H1 (cell line): ENCODE measurements at regions not wholly inside any gene's neighbourhood (a gene's known extent, or its start where the extent isn't known, plus 50 kb on each side); places are given as distances from the start of the nearest gene placed in this dataset.

Experiments
- CTCF ChIA-PET: fragments of 300-600 bp; sonication (Branson Sonifier 250); formaldehyde crosslinking; loops from one replicate; lab custom pipeline; 2021; ENCODE audit not compliant: partially characterized antibody; lab: Charles Lee
- POLR2A ChIA-PET: fragments of 300-600 bp; sonication (Branson Sonifier 250); formaldehyde crosslinking; loops from one replicate; lab custom pipeline; 2021; ENCODE audit warnings: inconsistent platforms; ENCODE audit not compliant: partially characterized antibody; lab: Charles Lee
- DNase-seq, 2 experiments: peaks; one replicate each; pipeline versions ENCODE4 v3.0.0 to v3.0.0-alpha.2; 2010 to 2022; ENCODE audit warnings: low spot score in 2 of 2, low read depth in 1 of 2, mixed read lengths in 1 of 2
- FAIRE-seq: peaks from 2 replicates; lab custom pipeline; 2011; peaks lifted over from hg19 to GRCh38; lab: Jason Lieb, UNC
- H2AFZ ChIP-seq: 2 replicates; pipeline ENCODE4 v1.8.1; 2012; ENCODE audit warnings: low read length, inconsistent platforms
- H2AK5ac ChIP-seq: 2 replicates; pipeline ENCODE4 v1.6.1; 2013; ENCODE audit warnings: low read depth, low read length
- H2BK120ac ChIP-seq: replicated peaks from 2 replicates; pipeline ENCODE3; 2013; ENCODE audit warnings: low read depth, low read length, inconsistent platforms
- H2BK12ac ChIP-seq: 2 replicates; pipeline ENCODE4 v1.6.1; 2013; ENCODE audit warnings: low read depth, low read length
- H2BK15ac ChIP-seq: 2 replicates; pipeline ENCODE4 v1.6.1; 2013; ENCODE audit warnings: low read length
- H2BK20ac ChIP-seq: 2 replicates; pipeline ENCODE4 v1.6.1; 2013; ENCODE audit warnings: low read length
- H2BK5ac ChIP-seq: 2 replicates; pipeline ENCODE4 v1.6.1; 2013; ENCODE audit warnings: low read depth, low read length
- H3K14ac ChIP-seq: 2 replicates; pipeline ENCODE4 v1.6.1; 2013; ENCODE audit warnings: inconsistent platforms; ENCODE audit not compliant: insufficient read length
- H3K18ac ChIP-seq: 2 replicates; pipeline ENCODE4 v1.6.1; 2013; ENCODE audit warnings: low read length; ENCODE audit errors: extremely low read depth
- H3K23ac ChIP-seq: 2 replicates; pipeline ENCODE4 v1.6.1; 2013; ENCODE audit warnings: inconsistent platforms; ENCODE audit not compliant: insufficient read length
- H3K23me2 ChIP-seq: 2 replicates; pipeline ENCODE4 v1.6.1; 2013; ENCODE audit warnings: low read depth, low read length
- H3K27ac ChIP-seq: 2 replicates; pipeline ENCODE4 v1.6.1; 2011; ENCODE audit warnings: low read depth, low read length, inconsistent platforms
- H3K27me3 ChIP-seq, 4 experiments: replicated peaks in 1 of 4; 1 replicate in 1 of 4; 2 replicates in 3 of 4; pipeline versions ENCODE4 v1.6.1 to v1.8.1; 2011 to 2013; ENCODE audit warnings: low read length in 3 of 4, mild to moderate bottlenecking in 3 of 4, inconsistent platforms in 2 of 4, mixed read lengths in 2 of 4, moderate library complexity in 1 of 4; ENCODE audit not compliant: control insufficient read depth in 3 of 4, insufficient read depth in 3 of 4; ENCODE audit errors: extremely low read depth in 1 of 4
- H3K36me3 ChIP-seq, 4 experiments: 2 replicates each; pipeline versions ENCODE4 v1.6.1 to v1.8.1; 2011 to 2013; ENCODE audit warnings: mild to moderate bottlenecking in 4 of 4, low read length in 3 of 4, moderate library complexity in 2 of 4, control low read depth in 1 of 4, inconsistent platforms in 1 of 4; ENCODE audit not compliant: insufficient read depth in 4 of 4, control insufficient read depth in 2 of 4
- H3K4ac ChIP-seq: replicated peaks from 2 replicates; pipeline ENCODE3; 2013; ENCODE audit warnings: low read length, low read depth, mixed read lengths, inconsistent platforms; ENCODE audit not compliant: insufficient read length
- H3K4me1 ChIP-seq, 4 experiments: replicated peaks in 1 of 4; 1 replicate in 1 of 4; 2 replicates in 3 of 4; pipeline versions ENCODE4 v1.6.1 to v1.8.1; 2011 to 2013; ENCODE audit warnings: low read length in 3 of 4, inconsistent platforms in 2 of 4, mixed read lengths in 1 of 4; ENCODE audit not compliant: insufficient read depth in 4 of 4, control insufficient read depth in 3 of 4
- H3K4me2 ChIP-seq, 2 experiments: 2 replicates each; pipeline versions ENCODE4 v1.6.1 to v1.8.1; 2011 to 2013; ENCODE audit warnings: low read depth in 2 of 2, low read length in 2 of 2, control low read depth in 1 of 2, inconsistent platforms in 1 of 2, mild to moderate bottlenecking in 1 of 2; ENCODE audit not compliant: insufficient read depth in 1 of 2
- H3K4me3 ChIP-seq, 4 experiments: fragments of 200-600, 300-600 bp in 1 of 4; sonication (generic), shearing (Covaris generic), sonication (Bioruptor Twin) in 1 of 4; 2 replicates each; pipeline versions ENCODE4 v1.5.1 to v1.8.1; 2011 to 2016; ENCODE audit warnings: low read length in 4 of 4, low read depth in 3 of 4, control low read depth in 2 of 4, inconsistent platforms in 2 of 4, mild to moderate bottlenecking in 2 of 4, mixed read lengths in 1 of 4, moderate library complexity in 1 of 4; ENCODE audit not compliant: insufficient read depth in 2 of 4; ENCODE audit errors: extremely low read depth in 1 of 4
- H3K56ac ChIP-seq: replicated peaks from 2 replicates; pipeline ENCODE3; 2013; ENCODE audit warnings: low read depth, mild to moderate bottlenecking, mixed read lengths, low read length, inconsistent platforms; ENCODE audit not compliant: insufficient read length
- H3K79me1 ChIP-seq: 2 replicates; pipeline ENCODE4 v1.6.1; 2013; ENCODE audit warnings: low read depth, low read length, control low read depth
- H3K79me2 ChIP-seq, 2 experiments: 2 replicates each; pipeline versions ENCODE4 v1.6.1 to v1.8.1; 2012 to 2013; ENCODE audit warnings: low read length in 2 of 2, mild to moderate bottlenecking in 2 of 2, inconsistent platforms in 1 of 2; ENCODE audit not compliant: insufficient read depth in 2 of 2, control insufficient read depth in 1 of 2
- H3K9ac ChIP-seq, 4 experiments: replicated peaks in 1 of 4; 1 replicate in 1 of 4; 2 replicates in 3 of 4; pipeline versions ENCODE4 v1.6.1 to v1.8.1; 2011 to 2013; ENCODE audit warnings: low read depth in 3 of 4, low read length in 3 of 4, control low read depth in 2 of 4, mild to moderate bottlenecking in 2 of 4, moderate library complexity in 2 of 4, inconsistent platforms in 1 of 4; ENCODE audit errors: extremely low read depth in 1 of 4
- H3K9me3 ChIP-seq, 2 experiments: 2 replicates each; pipeline versions ENCODE4 v1.6.1 to v1.8.1; 2012 to 2013; ENCODE audit warnings: mild to moderate bottlenecking in 2 of 2, moderate library complexity in 2 of 2, control low read depth in 1 of 2, inconsistent platforms in 1 of 2, low read depth in 1 of 2, low read length in 1 of 2, mixed read lengths in 1 of 2; ENCODE audit not compliant: insufficient read depth in 2 of 2
- H4K20me1 ChIP-seq, 2 experiments: replicated peaks in 1 of 2; 2 replicates each; pipeline versions ENCODE3 to v1.8.1; 2011 to 2013; ENCODE audit warnings: inconsistent platforms in 2 of 2, low read length in 2 of 2, mild to moderate bottlenecking in 1 of 2; ENCODE audit not compliant: insufficient read depth in 2 of 2, control insufficient read depth in 1 of 2
- H4K5ac ChIP-seq: 2 replicates; pipeline ENCODE4 v1.6.1; 2013; ENCODE audit warnings: low read length, low read depth, mixed read lengths, inconsistent platforms; ENCODE audit not compliant: insufficient read length
- H4K8ac ChIP-seq: 2 replicates; pipeline ENCODE4 v1.8.0; 2013; ENCODE audit warnings: mild to moderate bottlenecking, moderate library complexity, low read length, inconsistent platforms; ENCODE audit not compliant: insufficient read depth; ENCODE audit errors: extremely low read depth
- H4K91ac ChIP-seq: replicated peaks from 2 replicates; pipeline ENCODE3; 2013; ENCODE audit warnings: low read length, mixed read lengths, inconsistent platforms; ENCODE audit not compliant: insufficient read length
- ASH2L ChIP-seq: fragments of 200-600, 300-600 bp; sonication (generic); IDR thresholded peaks from one replicate; pipeline ENCODE4 v1.7.1; 2017; ENCODE audit warnings: low read length
- CBX8 ChIP-seq: fragments of 300-800, 300-1000 bp; sonication (generic); IDR thresholded peaks from 2 replicates; pipeline ENCODE4 v1.7.1; 2016; ENCODE audit warnings: low read depth, low read length, borderline replicate concordance
- CREB1 ChIP-seq: IDR thresholded peaks from 2 replicates; pipeline ENCODE4 v1.6.1; 2012; ENCODE audit warnings: inconsistent platforms
- E2F6 ChIP-seq: IDR thresholded peaks from 2 replicates; pipeline ENCODE4 v1.6.1; 2012; ENCODE audit warnings: inconsistent platforms
- JUN ChIP-seq: IDR thresholded peaks from 2 replicates; pipeline ENCODE4 v1.6.1; 2011; ENCODE audit warnings: low read depth, mild to moderate bottlenecking, improper control_type of control experiment, low read length
- KDM1A ChIP-seq: fragments of 200-600, 300-600 bp; sonication (generic); IDR thresholded peaks from 2 replicates; pipeline ENCODE4 v1.7.1; 2016; ENCODE audit warnings: mild to moderate bottlenecking, low read length, borderline replicate concordance
- MAX ChIP-seq: IDR thresholded peaks from 2 replicates; pipeline ENCODE4 v1.6.1; 2012; ENCODE audit warnings: inconsistent platforms
- NANOG ChIP-seq: IDR thresholded peaks from 2 replicates; pipeline ENCODE4 v1.6.1; 2011; ENCODE audit warnings: low read length, low read depth, mild to moderate bottlenecking, inconsistent platforms; ENCODE audit not compliant: insufficient read depth, poor library complexity, severe bottlenecking
- RBBP5 ChIP-seq: IDR thresholded peaks from 2 replicates; pipeline ENCODE4 v1.7.1; 2012; ENCODE audit warnings: low read depth, mild to moderate bottlenecking, inconsistent platforms, low read length, moderate library complexity, borderline replicate concordance
- SIRT6 ChIP-seq: IDR thresholded peaks from one replicate; pipeline ENCODE4 v1.7.1; 2012; ENCODE audit warnings: low read length, inconsistent platforms
- ZNF274 ChIP-seq: IDR thresholded peaks from 2 replicates; pipeline ENCODE4 v1.7.0; 2012; ENCODE audit warnings: low read length, borderline replicate concordance; ENCODE audit errors: extremely low read depth

- no peak for TF ChIP-seq NANOG
- TF ChIP-seq, all 59 proteins: peak for 0
Measured at GRCh38 chr3:8069471-8069870, 432.2 kb upstream of the LMCD1 start (continued).

DNA sequence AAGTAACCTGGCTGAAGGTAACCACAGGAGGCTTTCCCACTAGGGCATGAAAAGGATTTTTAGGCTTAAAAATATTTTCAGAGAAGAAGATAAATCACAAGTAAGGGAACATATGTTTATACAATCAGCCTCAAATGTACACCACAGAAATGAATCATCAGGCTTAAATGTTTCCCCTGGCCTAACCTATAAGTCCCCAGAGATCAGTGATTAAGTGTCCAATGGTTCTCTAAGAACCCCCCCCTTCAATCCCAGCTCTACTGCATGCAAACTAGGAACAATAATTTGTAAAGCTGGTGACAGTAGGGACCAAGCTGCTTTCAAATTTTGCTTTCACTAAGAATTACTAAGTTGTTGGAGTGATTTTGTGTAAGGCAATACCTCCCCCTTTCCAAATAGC, 431.6 kb upstream of the LMCD1 start:
- H3K4me3 ChIP-seq, result no peak overlapping the region
- no peak overlapping the region for H3K9ac ChIP-seq
- no peaks in the 10 kb centered on the region for H3K4me1 ChIP-seq
- H3K4me2 ChIP-seq, result no peak overlapping the region
- FAIRE-seq (no peak), DNase-seq (no peak)
- H3K79me1 ChIP-seq, result no peaks in the 10 kb centered on the region
- no peak overlapping the region for H2BK12ac ChIP-seq
- no peak overlapping the region for H3K27ac ChIP-seq
- H3K23ac ChIP-seq, result no peak overlapping the region
- H2AFZ ChIP-seq, result no peak overlapping the region
- no peak overlapping the region for H4K8ac ChIP-seq
- H4K5ac ChIP-seq, result no peak overlapping the region
- H3K56ac ChIP-seq, result no peak overlapping the region
- H3K14ac ChIP-seq, result no peak overlapping the region
- no peak overlapping the region for H2BK120ac ChIP-seq
- H3K79me2 ChIP-seq, result no peaks in the 10 kb centered on the region
- peaks cover 4 to 7% of the 10 kb centered on the region in 2 experiments; a peak in 1 of 4 replicates for H3K9me3 ChIP-seq
- no peak overlapping the region for H2BK15ac ChIP-seq
- H4K20me1 ChIP-seq, result no peaks in the 10 kb centered on the region
- H3K36me3 ChIP-seq, result no peaks in the 10 kb centered on the region
- ChIA-PET POLR2A (no interaction called here), CTCF (no interaction called here)
- no peaks in the 10 kb centered on the region for H3K27me3 ChIP-seq
- TF ChIP-seq MAX (no peak), CBX8 (no peak), RBBP5 (no peak), ASH2L (no peak), KDM1A (no peak), E2F6 (no peak), CREB1 (no peak), SIRT6 (no peak), ZNF274 (no peak), JUN (no peak)
- no peak overlapping the region for H2BK5ac ChIP-seq
- H2BK20ac ChIP-seq, result no peak overlapping the region
- H3K4ac ChIP-seq, result no peak overlapping the region
- H3K18ac ChIP-seq, result no peak overlapping the region
- no peaks in the 10 kb centered on the region for H3K23me2 ChIP-seq
- H2AK5ac ChIP-seq, result no peak overlapping the region
- H4K91ac ChIP-seq, result no peak overlapping the region
